ENCODE measurements at regions not wholly inside any gene's neighbourhood (a gene's known extent, or its start where the extent isn't known, plus 50 kb on each side); places are given as distances from the start of the nearest gene placed in this dataset.

DNA sequence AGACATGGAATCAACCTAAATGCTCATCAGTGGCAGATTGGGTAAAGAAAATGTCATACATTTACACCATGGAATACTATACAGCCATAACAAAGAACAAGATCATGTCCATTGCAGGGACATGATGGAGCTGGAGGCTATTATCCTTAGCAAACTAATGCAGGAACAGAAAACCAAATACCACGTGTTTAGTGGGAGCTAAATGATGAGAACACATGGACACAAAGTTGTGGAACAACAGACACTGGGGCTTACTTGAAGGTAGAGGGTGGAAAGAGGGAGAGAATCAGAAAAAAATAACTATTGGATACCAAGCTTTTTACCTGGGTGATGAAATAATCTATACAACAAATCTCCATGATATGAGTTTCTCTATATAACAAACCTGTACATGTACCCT, 701.3 kb downstream of the TBC1D32 start:
- no peaks in the 10 kb centered on the region for H3K27me3 ChIP-seq
- TF ChIP-seq, protein P1, sequence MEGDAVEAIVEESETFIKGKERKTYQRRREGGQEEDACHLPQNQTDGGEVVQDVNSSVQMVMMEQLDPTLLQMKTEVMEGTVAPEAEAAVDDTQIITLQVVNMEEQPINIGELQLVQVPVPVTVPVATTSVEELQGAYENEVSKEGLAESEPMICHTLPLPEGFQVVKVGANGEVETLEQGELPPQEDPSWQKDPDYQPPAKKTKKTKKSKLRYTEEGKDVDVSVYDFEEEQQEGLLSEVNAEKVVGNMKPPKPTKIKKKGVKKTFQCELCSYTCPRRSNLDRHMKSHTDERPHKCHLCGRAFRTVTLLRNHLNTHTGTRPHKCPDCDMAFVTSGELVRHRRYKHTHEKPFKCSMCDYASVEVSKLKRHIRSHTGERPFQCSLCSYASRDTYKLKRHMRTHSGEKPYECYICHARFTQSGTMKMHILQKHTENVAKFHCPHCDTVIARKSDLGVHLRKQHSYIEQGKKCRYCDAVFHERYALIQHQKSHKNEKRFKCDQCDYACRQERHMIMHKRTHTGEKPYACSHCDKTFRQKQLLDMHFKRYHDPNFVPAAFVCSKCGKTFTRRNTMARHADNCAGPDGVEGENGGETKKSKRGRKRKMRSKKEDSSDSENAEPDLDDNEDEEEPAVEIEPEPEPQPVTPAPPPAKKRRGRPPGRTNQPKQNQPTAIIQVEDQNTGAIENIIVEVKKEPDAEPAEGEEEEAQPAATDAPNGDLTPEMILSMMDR (IDR thresholded peaks at IDR 0.05) = no peak
- no peak for DNase-seq
- no peaks in the 10 kb centered on the region for H3K4me1 ChIP-seq
- intact Hi-C loops (cut with DNase I; ENCODE audit: low total_unique reads) = no loop called here
- H3K36me3 ChIP-seq = no peaks in the 10 kb centered on the region
- no peak overlapping the region for H3K4me3 ChIP-seq
- H3K27ac ChIP-seq = no peak overlapping the region
- H3K9me3 ChIP-seq = no peaks in the 10 kb centered on the region

DNA sequence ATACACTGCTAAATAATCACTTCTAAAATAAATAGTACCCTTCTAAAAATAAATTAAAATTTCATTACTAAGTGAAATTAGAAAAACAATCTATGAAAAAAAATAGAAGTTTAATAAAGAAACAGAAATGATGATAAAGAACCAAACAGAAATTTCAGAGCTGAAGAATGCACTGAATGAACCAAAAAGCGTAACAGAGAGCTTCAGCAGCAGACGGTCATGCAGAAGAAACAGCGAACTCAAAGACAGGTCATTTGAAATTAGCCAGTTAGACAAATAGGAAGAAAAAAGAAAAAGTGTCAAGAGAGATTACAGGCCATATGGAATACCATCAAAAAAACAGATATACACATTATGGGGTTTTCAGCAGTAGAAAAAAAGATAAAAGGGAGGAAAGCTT, 706.7 kb downstream of the TBC1D32 start:
- Histone ChIP-seq H3K27ac (no peak overlapping the region), H3K36me3 (no peaks in the 10 kb centered on the region), H3K9me3 (peaks cover 0 to 7% (median 0%) of the 10 kb centered on the region in 3 donors), H3K4me1 (no peaks in the 10 kb centered on the region), H3K4me3 (no peak overlapping the region), H3K27me3 (no peaks in the 10 kb centered on the region)
- TF ChIP-seq, protein P1 (IDR thresholded peaks at IDR 0.05) = no peak
- intact Hi-C loops (cut with DNase I; ENCODE audit: low total_unique reads) = no loop called here
- DNase-seq = no peak

DNA sequence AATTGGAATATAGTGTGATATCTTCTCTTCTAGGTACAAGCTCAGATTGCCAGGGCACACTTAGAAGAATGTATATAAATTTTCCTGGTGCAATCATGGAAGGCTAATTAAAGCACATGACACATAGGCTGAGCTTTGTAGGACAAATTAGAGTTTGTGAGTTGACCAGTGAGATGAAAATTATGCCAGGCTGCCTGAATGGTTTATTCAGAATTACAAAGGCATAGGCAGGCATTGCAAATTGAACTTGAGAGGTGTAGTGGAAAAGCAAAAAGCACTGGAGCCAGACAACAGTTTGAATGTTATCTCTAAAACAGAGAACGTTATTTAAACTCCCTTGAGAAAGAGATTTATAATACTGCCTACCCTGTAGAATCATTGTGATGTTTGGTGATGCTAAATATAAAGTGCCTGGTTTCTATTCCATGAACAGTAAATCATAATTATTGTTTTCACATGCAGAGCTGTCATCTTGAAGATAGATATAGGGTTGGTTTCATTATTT, 712.1 kb downstream of the TBC1D32 start:
- H3K36me3 ChIP-seq = no peaks in the 10 kb centered on the region
- H3K27me3 ChIP-seq = no peaks in the 10 kb centered on the region
- TF ChIP-seq, protein P1 (IDR thresholded peaks at IDR 0.05) = no peak
- DNase-seq = no peak
- no peak overlapping the region for H3K27ac ChIP-seq
- peaks cover 0 to 7% (median 0%) of the 10 kb centered on the region in 3 donors for H3K9me3 ChIP-seq
- H3K4me3 ChIP-seq = no peak overlapping the region
- intact Hi-C loops (cut with DNase I; ENCODE audit: low total_unique reads) = no loop called here
- no peaks in the 10 kb centered on the region for H3K4me1 ChIP-seq

DNA sequence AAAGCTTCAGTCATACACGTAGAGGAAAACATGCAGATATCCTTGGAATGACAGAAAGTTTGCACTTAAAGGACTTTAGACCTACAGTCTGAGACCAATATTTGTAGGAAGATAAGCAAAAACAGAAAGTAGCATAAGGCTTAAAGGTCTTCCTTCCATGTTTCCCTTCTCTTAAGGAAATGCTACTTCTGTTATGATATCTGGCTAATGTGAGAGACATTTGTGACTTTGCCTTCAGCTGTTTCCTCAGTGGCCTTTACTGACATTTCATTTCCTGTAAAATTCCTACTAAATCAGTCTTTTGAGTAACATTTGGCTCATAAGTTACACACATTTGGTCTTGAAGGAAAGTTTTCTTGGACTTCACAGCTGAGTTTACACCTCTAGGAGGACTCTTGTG, 713.4 kb downstream of the TBC1D32 start:
- Histone ChIP-seq H3K9me3 (no peaks in the 10 kb centered on the region), H3K27ac (no peak overlapping the region), H3K4me3 (no peak overlapping the region), H3K4me1 (no peaks in the 10 kb centered on the region), H3K36me3 (no peaks in the 10 kb centered on the region), H3K27me3 (no peaks in the 10 kb centered on the region)
- TF ChIP-seq, protein P1 (IDR thresholded peaks at IDR 0.05) = no peak
- intact Hi-C loops (cut with DNase I; ENCODE audit: low total_unique reads) = no loop called here
- DNase-seq = no peak

DNA sequence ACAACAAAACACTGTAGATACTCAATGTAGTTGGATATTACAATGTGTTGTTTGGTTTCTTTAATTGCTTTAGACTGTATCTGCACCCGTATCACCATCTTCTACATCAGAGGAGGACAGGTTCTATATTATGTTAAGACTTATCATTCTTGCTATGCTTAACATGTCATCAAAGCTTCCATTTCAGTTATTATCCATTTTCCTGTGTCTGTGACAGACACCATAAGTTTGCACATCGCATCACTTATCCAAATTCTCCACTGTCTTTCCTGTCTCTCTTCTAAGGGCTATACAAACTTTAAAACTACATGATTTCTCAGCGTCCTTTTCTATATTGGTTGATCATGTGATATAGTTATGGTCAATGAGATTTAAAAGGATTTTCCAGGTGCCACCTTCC, 719.0 kb downstream of the TBC1D32 start:
- Histone ChIP-seq H3K27ac (no peak overlapping the region), H3K4me1 (no peaks in the 10 kb centered on the region), H3K27me3 (no peaks in the 10 kb centered on the region), H3K36me3 (no peaks in the 10 kb centered on the region), H3K9me3 (no peaks in the 10 kb centered on the region), H3K4me3 (no peak overlapping the region)
- intact Hi-C loops (cut with DNase I; ENCODE audit: low total_unique reads) = no loop called here
- no peak for DNase-seq
- TF ChIP-seq, protein P1 (IDR thresholded peaks at IDR 0.05) = no peak

DNA sequence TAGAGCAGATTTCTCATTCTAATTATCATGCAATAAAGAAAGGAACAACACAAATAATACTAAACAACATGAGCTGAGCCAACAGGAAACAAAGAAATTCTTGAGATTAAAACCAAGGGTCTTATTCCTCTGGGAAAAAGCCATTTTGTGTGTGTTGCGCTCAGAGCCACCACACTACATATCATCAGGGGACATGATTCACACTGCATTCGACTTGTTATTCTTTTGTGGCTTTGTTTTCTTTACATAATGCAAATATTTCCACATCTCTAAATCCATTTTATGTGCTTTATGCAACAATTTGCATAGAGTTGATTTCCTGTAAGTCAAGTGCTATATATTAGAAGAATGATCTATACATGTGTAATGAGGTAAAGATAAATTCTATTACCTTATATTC, 719.6 kb downstream of the TBC1D32 start:
- H3K27me3 ChIP-seq = no peaks in the 10 kb centered on the region
- no peaks in the 10 kb centered on the region for H3K36me3 ChIP-seq
- intact Hi-C loops (cut with DNase I; ENCODE audit: low total_unique reads) = no loop called here
- H3K4me1 ChIP-seq = no peaks in the 10 kb centered on the region
- TF ChIP-seq, protein P1 (IDR thresholded peaks at IDR 0.05) = no peak
- H3K4me3 ChIP-seq = no peak overlapping the region
- H3K9me3 ChIP-seq = no peaks in the 10 kb centered on the region
- H3K27ac ChIP-seq = no peak overlapping the region
- DNase-seq = no peak

Data from tibial artery (tissue), 4 donors.